ENCODE measurements at regions not wholly inside any gene's neighbourhood (a gene's known extent, or its start where the extent isn't known, plus 50 kb on each side); places are given as distances from the start of the nearest gene placed in this dataset.

DNA sequence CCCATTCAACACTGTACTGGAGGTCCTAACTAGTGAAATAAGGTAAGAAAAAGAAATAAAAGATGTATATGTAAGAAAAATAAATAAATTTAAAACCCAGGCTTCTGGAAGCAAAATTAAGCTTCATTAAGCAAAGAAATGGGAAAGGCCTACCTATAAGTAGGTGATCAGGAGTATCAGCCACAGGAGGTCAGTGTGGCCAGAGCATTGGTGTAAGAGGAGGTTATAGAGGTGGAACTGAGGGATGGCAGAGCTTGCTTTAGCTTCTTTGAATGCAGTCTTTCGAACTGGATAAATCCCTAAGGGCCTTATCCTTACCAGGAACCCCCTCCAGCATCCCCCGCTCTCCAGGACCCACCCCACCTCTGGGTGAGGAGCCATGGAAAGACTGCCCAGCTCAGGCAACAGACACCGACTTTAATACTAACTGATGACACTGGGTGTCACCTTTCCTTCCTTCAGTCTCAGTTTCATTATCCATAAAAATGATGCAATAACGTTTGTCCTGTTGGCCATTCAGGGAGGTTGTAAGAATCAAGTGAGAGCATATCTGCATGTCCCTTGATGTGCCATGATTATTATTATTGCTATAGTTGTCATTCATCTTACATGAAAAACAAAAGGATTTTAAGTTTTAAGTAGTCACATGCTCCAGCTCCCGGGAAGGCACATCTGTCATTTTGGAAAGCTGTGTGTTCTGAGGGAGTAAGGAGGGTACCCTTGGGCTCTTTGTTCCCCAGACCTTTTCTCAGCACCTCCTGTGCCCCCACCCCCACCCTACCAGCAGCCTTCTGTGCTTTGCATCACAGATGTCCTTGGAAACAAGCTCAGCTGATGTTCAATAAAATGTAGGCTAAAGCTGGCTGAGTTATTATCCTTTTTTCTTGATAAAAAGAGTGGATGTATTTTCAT is 50.8 kb upstream of the CTNNA1 start:
- Mint-ChIP-seq H3K27ac (no peak overlapping the region), H3K4me1 (no peaks in the 10 kb centered on the region), H3K4me3 (no peak overlapping the region), H3K27me3 (peaks cover 37 to 93% (median 62%) of the 10 kb centered on the region in 5 donors), H3K36me3 (peaks cover 0 to 4% (median 0%) of the 10 kb centered on the region in 3 donors), H3K9me3 (peaks cover 0 to 3% (median 0%) of the 10 kb centered on the region in 9 donors)
- no peak for DNase-seq
- POLR2A ChIA-PET = no interaction called here
- ATAC-seq = no peak

DNA sequence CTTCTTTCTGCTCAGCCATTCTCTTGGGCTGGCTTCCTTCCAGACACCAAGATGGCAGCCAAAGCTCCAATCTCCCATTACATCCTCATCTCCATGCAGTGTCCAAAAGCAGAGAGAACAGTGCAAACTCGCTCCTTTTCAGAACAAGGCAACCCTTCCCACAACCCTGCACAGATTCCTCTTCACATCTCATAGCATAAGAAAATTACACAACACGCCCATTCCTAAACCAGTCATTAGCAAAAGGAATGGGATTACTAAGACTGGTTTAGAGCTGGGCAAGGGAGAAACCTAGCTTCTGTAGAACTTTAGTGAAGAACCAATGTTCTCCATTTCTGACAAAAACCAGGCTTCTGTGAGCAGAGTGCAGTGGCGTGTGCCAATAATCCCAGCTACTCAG is 51.5 kb upstream of the CTNNA1 start:
- ATAC-seq (no peak), DNase-seq (no peak)
- H3K36me3 Mint-ChIP-seq = peaks cover 0 to 4% (median 0%) of the 10 kb centered on the region in 3 donors
- H3K27me3 Mint-ChIP-seq = peaks cover 35 to 90% (median 58%) of the 10 kb centered on the region in 5 donors
- H3K27ac Mint-ChIP-seq = no peak overlapping the region
- peaks cover 0 to 3% (median 0%) of the 10 kb centered on the region in 9 donors for H3K9me3 Mint-ChIP-seq
- H3K4me3 Mint-ChIP-seq = no peak overlapping the region
- POLR2A ChIA-PET = no interaction called here
- H3K4me1 Mint-ChIP-seq = no peaks in the 10 kb centered on the region

DNA sequence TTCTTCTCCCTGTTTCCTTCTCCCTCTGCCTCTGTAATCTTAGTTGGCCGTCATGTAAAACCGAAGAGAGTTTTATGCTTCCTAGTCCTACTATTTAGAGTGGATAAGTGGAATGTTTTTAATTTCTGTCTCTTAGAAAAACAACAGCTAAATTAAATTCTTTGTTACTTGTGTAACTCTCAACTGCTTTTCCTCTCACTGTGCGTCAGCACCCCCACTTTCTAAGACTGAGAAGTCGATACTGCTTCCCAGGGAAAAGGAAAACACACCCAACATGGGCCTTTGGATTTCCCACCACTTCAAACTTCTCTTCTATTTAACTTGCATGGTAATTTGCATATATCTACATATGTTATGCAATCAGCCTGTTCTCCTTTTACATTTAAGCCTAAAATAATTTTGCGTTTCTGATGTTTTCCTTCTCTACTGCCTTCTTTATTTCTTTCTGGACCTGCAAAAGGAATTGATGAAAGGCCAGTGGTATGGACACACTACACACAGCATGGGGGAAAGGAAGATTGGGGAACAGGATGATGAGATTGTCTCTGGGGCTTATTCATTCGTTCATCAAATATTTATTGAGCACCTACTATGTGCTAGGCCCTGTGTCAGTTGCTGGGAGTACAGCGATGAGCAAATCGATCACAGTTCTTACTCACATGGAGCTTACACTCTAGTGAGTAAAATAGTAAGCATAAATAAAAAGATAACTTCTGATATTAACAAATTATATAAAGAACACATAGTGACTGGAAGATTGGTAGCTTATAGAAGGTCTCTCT is 52.5 kb upstream of the CTNNA1 start:
- Mint-ChIP-seq H3K36me3 (peaks cover 0 to 4% (median 0%) of the 10 kb centered on the region in 3 donors), H3K27ac (no peak overlapping the region), H3K4me3 (no peak overlapping the region), H3K9me3 (peaks cover 0 to 3% (median 0%) of the 10 kb centered on the region in 9 donors), H3K27me3 (peaks cover 31 to 89% (median 54%) of the 10 kb centered on the region in 5 donors), H3K4me1 (no peaks in the 10 kb centered on the region)
- DNase-seq = no peak
- ATAC-seq = no peak
- POLR2A ChIA-PET = no interaction called here

DNA sequence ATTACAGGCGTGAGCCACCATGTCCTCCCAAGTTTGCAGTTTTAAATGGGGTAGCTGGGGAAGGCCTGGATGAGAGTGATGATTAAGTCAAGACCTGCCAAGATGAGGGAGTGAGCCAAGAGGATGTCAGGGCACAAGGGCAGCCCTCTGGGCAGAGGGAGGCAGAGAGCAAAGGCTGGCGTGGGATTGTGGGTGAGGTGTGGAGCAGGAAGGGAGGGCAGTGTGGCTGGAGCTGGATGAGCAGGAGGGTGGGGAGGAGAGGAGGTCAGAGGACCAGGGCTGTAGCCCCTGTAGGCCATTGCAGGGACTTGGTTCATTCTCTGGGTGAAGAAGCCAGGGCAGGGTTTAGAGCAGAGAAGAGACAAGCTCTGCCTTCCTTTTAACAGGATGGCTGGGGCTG is 53.7 kb upstream of the CTNNA1 start:
- Mint-ChIP-seq H3K27ac (no peak overlapping the region), H3K4me3 (no peak overlapping the region), H3K9me3 (peaks cover 0 to 3% (median 0%) of the 10 kb centered on the region in 9 donors), H3K4me1 (no peaks in the 10 kb centered on the region), H3K27me3 (peaks cover 37 to 87% (median 52%) of the 10 kb centered on the region in 5 donors), H3K36me3 (peaks cover 0 to 4% (median 0%) of the 10 kb centered on the region in 3 donors)
- DNase-seq (no peak), ATAC-seq (no peak)
- POLR2A ChIA-PET = interaction anchor here (0.6 kb wide), 1 partner anchor 1459 kb away, joined by 4 read pairs; no protein-coding TSS in a partner anchor

DNA sequence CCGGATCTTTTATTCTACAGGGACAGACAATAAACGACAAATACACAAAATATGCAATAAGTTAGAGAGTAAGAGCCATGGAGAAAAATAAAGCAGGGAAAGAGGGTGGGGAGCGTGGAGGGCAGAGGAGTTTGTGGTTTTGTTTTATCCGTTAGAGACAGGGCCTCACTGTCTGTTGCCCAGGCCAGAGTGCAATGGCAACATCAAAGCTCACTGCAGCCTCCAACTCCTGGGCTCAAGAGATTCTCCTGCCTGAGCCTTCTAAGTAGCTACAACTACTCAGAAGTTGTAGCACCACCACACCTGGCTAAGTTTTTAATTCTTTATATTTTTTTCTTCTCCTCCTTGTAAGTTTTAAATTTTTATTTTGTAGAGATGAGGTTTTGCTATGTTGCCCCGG is 54.5 kb upstream of the CTNNA1 start:
- POLR2A ChIA-PET = no interaction called here
- peaks cover 41 to 89% (median 58%) of the 10 kb centered on the region in 5 donors for H3K27me3 Mint-ChIP-seq

DNA sequence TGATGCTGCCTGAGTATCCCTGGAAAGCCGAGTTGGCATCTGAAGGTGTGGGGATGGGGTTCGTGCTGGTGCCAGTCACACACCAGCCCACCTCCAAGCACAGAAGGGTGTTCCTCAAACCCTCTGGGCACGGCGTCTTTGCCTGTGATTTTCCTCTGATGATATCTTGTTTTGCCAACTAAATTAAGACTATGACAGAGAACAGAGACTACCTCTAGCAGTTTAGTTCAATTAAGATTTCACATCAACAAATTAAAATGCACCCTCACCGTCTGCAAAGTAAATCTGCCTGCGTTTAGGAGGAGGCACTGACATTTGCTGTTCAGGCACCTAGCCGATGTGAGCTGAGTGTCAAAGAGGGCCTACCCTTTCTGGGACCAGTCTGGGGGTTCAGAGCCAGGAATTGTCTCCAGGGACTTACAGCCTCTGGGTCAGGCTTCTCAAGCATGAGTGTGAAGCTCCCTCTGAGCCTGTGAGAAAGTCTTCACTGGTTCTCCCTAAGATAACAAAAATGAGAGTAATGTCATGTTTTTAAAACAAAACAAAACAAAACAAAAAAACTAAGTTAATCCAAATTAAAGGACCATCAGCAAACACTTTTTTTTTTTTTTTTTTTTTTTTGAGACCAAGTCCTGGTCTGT is 55.4 kb upstream of the CTNNA1 start:
- no peak overlapping the region for H3K27ac Mint-ChIP-seq
- ATAC-seq (no peak), DNase-seq (no peak)
- H3K36me3 Mint-ChIP-seq = peaks cover 0 to 4% (median 0%) of the 10 kb centered on the region in 3 donors
- no peak overlapping the region for H3K4me3 Mint-ChIP-seq
- peaks cover 0 to 3% (median 0%) of the 10 kb centered on the region in 9 donors for H3K9me3 Mint-ChIP-seq
- peaks cover 35 to 87% (median 56%) of the 10 kb centered on the region in 5 donors for H3K27me3 Mint-ChIP-seq
- POLR2A ChIA-PET = interaction anchor here (0.7 kb wide), 1 partner anchor 1286 kb away, joined by 3 read pairs; no protein-coding TSS in a partner anchor
- no peaks in the 10 kb centered on the region for H3K4me1 Mint-ChIP-seq

More for the DNA sequence above, 54.5 kb upstream of the CTNNA1 start:
- H3K9me3 Mint-ChIP-seq = peaks cover 0 to 3% (median 0%) of the 10 kb centered on the region in 9 donors
- DNase-seq (no peak), ATAC-seq (no peak)
- no peaks in the 10 kb centered on the region for H3K4me1 Mint-ChIP-seq
- no peak overlapping the region for H3K4me3 Mint-ChIP-seq
- no peak overlapping the region for H3K27ac Mint-ChIP-seq
- peaks cover 0 to 4% (median 0%) of the 10 kb centered on the region in 3 donors for H3K36me3 Mint-ChIP-seq

DNA sequence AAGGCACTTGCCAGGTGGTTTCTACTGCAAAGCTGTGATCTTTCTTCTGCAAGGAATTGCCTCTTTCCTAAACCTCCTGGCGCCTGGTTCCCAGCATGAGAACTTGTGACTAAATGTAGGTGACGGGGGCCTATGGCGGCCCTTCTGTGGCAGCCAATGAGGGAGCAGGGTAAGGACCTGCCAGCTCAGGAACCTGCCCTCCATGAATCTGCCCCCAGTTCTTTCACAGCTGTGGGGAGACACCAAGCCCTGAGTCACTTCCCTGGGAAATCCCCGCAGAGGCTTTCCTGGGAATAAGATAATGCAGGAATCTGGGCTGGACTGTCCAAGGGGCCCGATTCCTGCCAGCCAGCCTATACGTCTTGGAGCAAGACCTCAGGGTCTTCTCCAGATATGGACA is 56.7 kb upstream of the CTNNA1 start:
- Mint-ChIP-seq H3K27me3 (peaks cover 39 to 87% (median 62%) of the 10 kb centered on the region in 5 donors), H3K27ac (peak overlapping the region in 1 of 10 donors; percentile 53), H3K36me3 (peaks cover 0 to 4% (median 0%) of the 10 kb centered on the region in 3 donors), H3K4me3 (no peak overlapping the region), H3K9me3 (peaks cover 0 to 11% (median 0%) of the 10 kb centered on the region in 9 donors), H3K4me1 (peaks cover 0 to 2% (median 0%) of the 10 kb centered on the region in 4 donors)
- no peak for DNase-seq
- ATAC-seq = no peak
- POLR2A ChIA-PET = no interaction called here

DNA sequence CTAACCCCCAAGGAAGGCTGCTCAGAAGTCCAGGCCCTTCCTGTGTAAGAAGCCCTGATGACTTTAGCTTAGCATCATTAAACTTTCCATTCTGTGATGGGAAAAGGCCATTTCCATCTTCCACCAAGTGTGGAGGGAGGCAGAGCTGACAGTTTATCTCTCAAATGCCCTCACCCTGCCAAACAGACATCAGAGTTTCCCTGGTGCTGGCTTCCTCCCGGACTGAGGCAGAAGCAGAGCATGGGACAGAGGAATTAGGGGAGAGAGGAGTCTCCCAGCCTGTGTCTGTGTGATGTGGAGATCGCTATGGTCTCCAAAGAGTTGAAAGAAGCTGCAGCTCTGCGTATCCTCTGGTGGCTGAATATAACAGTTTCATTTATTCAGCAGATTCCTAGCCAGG is 57.4 kb upstream of the CTNNA1 start:
- DNase-seq = no peak
- H3K4me1 Mint-ChIP-seq = peaks cover 0 to 2% (median 0%) of the 10 kb centered on the region in 4 donors
- no peak overlapping the region for H3K27ac Mint-ChIP-seq
- no peak overlapping the region for H3K4me3 Mint-ChIP-seq
- H3K27me3 Mint-ChIP-seq = peaks cover 39 to 88% (median 61%) of the 10 kb centered on the region in 5 donors
- peaks cover 0 to 5% (median 0%) of the 10 kb centered on the region in 3 donors for H3K36me3 Mint-ChIP-seq
- no peak for ATAC-seq
- POLR2A ChIA-PET = no interaction called here
- H3K9me3 Mint-ChIP-seq = peaks cover 0 to 11% (median under 1%) of the 10 kb centered on the region in 9 donors

DNA sequence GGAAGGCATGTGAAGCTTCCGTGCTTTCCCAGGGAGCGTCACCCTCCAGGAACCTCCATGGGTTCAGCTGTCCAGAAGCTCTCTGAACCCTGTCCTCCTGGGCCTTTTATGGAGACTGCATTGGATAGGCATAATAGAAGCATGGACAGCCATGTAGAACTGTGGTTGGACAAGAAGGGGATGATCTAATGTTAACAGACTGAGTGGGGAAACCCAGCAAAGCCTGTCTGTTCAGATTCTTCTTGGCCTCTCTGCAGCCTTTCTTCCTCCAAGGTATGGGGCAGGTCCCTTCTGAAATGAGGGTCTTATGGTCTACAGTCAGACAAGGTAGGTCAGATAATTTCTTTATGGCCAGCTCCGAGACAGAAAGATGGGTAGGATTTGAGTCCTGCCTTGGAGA is 59.1 kb upstream of the CTNNA1 start:
- peaks cover 43 to 83% (median 55%) of the 10 kb centered on the region in 5 donors for H3K27me3 Mint-ChIP-seq
- POLR2A ChIA-PET = no interaction called here

DNA sequence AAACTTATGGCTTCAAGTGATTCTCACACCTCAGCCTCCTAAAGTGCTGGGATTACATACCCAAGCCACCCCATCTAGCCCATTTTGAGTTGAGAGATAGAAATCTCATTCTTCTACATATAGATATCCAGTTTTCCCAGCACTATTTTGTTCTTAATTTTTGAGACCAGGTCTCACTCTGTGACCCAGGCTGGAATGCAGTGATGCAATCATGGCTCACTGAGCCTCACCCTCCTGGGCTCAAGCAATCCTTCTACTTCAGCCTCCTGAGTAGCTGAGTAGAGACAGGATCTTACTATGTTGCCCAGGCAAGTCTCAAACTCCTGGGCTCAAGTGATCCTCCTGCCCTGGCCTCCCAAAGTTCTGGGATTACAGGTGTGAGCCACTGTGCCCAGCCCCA is 60.9 kb upstream of the CTNNA1 start:
- no peak overlapping the region for H3K4me3 Mint-ChIP-seq
- DNase-seq (no peak), ATAC-seq (no peak)
- H3K9me3 Mint-ChIP-seq = peaks cover 0 to 23% (median 3%) of the 10 kb centered on the region in 9 donors
- peaks cover 0 to 10% (median 2%) of the 10 kb centered on the region in 3 donors for H3K36me3 Mint-ChIP-seq
- POLR2A ChIA-PET = no interaction called here
- peaks cover 45 to 82% (median 51%) of the 10 kb centered on the region in 5 donors for H3K27me3 Mint-ChIP-seq
- H3K4me1 Mint-ChIP-seq = peaks cover 0 to 2% (median 0%) of the 10 kb centered on the region in 4 donors
- no peak overlapping the region for H3K27ac Mint-ChIP-seq

More for the DNA sequence above, 59.1 kb upstream of the CTNNA1 start:
- peaks cover 0 to 15% (median 2%) of the 10 kb centered on the region in 9 donors for H3K9me3 Mint-ChIP-seq
- DNase-seq = no peak
- no peak overlapping the region for H3K4me3 Mint-ChIP-seq
- ATAC-seq = no peak
- no peak overlapping the region for H3K27ac Mint-ChIP-seq
- H3K36me3 Mint-ChIP-seq = peaks cover 0 to 5% (median 2%) of the 10 kb centered on the region in 3 donors
- H3K4me1 Mint-ChIP-seq = peaks cover 0 to 2% (median 0%) of the 10 kb centered on the region in 4 donors

DNA sequence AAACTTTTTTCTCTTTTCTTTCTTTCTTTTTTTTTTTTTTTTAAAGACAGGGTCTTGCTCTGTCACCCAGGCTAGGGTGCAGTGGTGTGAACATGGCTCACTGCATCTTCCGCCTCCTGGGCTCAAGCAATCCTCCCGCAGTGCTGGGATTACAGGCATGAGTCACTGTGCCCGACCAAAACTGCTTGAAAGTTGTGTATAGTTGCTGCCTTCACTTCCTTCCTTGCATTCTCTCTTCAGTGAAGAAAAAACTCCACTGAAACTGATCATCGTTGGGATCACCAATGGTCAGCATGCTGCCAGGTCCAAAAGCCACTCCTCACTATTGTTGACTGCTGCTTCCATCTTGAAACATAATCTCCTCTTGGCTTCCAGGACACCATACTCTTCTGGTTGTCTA is 66.6 kb upstream of the CTNNA1 start:
- DNase-seq = no peak
- no peak for ATAC-seq
- Mint-ChIP-seq H3K9me3 (peaks cover 0 to 75% (median 8%) of the 10 kb centered on the region in 9 donors), H3K27ac (no peak overlapping the region), H3K27me3 (peaks cover 44 to 80% (median 52%) of the 10 kb centered on the region in 5 donors), H3K4me1 (peaks cover 0 to 1% (median 0%) of the 10 kb centered on the region in 4 donors), H3K36me3 (peaks cover 5 to 19% (median 7%) of the 10 kb centered on the region in 3 donors), H3K4me3 (no peak overlapping the region)
- POLR2A ChIA-PET = no interaction called here

DNA sequence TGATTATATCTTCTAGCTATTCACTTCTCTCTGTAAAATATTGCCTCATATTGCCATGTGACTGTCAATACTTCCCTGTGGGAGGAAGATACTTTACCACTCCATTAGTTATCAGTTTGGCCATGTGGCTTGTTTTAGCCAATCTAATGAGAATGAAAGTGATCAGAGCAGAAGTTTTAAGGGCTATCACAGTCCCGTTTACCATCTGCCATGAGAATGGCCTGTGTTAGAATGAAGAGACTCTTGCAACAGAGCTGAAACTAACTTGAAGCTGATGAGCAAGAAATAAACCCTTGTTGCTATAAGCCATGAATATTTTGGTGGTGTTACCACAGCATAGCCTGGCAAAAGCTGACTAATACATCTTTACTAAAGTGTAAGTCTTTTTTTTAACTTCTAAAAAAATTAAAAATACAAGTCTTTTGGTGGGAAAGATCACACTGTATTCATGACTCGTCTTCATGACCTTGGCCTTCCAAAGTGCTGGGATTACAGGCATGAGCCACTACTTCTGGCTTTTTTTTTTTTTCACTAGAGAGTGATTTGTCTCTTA is 68.0 kb upstream of the CTNNA1 start:
- Mint-ChIP-seq H3K4me1 (no peaks in the 10 kb centered on the region), H3K36me3 (peaks cover 5 to 19% (median 7%) of the 10 kb centered on the region in 3 donors), H3K9me3 (peaks cover 0 to 79% (median 8%) of the 10 kb centered on the region in 9 donors), H3K27ac (no peak overlapping the region), H3K27me3 (peaks cover 39 to 74% (median 44%) of the 10 kb centered on the region in 5 donors), H3K4me3 (no peak overlapping the region)
- POLR2A ChIA-PET = no interaction called here
- DNase-seq (no peak), ATAC-seq (no peak)
